GM18519 (cell line): ENCODE measurements at regions not wholly inside any gene's neighbourhood (a gene's known extent, or its start where the extent isn't known, plus 50 kb on each side); places are given as distances from the start of the nearest gene placed in this dataset.

Experiments
- ATAC-seq: cut with Tn5 transposase; IDR thresholded peaks from one replicate; pipeline ENCODE4 v1.9.1; 2021; ENCODE audit warnings: mild to moderate bottlenecking, moderate library complexity; ENCODE audit not compliant: unreplicated experiment, low FRiP score

DNA sequence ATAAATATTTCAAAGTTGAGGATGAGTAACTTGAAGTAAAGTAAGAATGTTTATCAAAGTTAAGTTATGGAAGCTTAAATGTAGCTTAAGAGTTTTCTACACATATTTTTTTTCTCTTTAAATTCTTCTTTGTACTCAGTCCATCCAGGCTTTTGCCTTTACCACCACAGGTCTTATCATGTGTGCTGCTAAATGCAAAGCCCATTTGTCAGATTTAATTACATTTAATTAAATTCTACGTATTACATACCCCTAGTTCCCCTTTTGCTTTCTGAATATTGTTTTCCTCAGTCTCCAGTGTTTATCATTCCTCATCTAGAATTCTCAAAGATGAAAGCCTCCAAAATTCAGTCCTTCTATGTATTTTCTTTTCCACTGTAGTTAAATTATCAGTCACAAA, 1841.9 kb downstream of the EFNA5 start:
- ATAC-seq: no peak

DNA sequence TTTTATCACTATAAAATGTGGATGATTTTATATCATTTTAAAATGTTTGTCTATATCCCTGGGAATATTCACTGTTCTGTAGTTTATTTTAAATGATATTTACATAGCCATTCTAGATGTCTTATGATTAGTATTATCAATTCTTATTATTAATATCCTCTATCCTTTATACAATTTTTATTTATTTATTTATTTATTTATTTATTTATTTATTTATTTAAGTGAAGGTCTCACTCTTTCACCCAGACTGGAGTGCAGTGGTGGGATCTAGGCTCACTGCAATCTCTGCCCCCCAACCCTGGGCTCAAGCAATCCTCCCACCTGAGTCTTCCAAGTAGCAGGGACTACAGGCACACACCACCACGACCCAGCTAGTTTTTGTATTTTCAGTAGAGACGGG, 1848.9 kb downstream of the EFNA5 start:
- no peak for ATAC-seq

DNA sequence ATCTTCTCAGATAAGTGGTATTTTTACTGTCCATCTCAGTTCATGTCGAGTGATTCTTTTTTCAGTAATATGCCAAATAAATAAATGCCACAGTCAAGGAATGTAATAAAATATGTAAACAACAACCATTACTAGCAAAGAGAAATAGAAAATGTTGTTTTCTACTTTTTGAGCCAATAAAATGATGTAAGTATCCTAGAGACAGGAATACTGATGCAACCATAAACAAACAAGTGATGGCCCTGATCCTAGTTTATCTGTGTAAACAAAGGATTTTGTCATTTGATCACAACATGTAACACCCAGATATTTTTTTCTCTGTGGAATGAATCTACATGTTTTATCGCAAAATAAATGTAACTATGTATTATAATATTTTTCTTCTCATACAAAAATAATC, 1852.8 kb downstream of the EFNA5 start:
- no peak for ATAC-seq

DNA sequence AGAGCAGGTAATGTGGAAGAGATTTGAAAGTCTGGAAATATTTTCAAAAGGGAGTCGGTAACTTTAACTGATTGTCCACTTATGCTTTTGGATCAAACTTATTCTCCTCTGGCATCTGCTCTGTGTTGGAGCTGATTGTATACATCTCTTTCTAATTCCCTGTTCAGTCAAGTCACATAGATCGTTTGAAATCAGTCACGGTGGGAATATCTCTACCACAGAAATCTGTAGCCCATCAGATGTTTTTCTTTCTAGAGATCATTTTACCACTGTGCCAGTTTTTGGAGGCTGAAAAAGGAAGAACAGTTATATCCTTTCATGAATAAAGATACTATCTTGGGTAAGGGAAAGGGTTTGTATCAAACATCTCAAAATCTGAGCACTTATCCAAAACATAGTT, 1853.3 kb downstream of the EFNA5 start:
- ATAC-seq: no peak

DNA sequence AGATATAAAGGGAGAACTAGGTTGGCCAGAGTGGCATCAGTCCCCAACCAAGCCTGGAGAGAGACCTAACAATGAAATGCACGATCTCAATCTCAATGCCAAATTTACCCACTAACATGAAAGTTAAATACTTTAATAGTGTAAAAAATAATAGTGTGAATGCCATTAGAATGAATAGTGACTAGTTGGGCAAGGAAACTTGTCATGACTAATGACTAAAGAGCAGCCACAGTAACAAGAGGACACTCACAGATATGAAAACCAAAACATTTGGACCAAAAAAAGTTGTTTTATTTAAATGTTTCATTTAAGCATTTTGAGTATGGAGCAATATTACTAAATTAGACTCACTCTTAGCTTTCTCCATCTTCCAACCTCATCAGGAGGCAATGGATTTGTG, 1853.8 kb downstream of the EFNA5 start:
- ATAC-seq: no peak

DNA sequence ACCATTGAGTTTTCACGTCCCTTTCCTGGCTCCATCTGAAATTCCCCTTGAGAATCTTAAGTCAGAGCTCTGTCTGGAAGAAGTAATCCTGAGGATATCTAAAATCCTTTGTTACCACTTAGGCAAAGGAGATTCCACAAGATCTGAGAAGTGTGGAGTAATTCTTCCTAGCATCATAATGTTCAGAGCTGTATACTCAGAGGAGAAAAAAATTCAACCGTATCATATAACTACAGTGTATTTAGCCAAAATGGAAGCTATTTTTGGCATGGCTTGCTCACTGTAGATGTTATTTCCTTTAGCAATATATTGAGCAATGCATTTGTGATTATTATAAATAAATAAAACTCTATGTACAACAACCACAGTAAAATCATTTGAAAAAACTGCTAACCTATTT, 1858.4 kb downstream of the EFNA5 start:
- ATAC-seq: no peak

DNA sequence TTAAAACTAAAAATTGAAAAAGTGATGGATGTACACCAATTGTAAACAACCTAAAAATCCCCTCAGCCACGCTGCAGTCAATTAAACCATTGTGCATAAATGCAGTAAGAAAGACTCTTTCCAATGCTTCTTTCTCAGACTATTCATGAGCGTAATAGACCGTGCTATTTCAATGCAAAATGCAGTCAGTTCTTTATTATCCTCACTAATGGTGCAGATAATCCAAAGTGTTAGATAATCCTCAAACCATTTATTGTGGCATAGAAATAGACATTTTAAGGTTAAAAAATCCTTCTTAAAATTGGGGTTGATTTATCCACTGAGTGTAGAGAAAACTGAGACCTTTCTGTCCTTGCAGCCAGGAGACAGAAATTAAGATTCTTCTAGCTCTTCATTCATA, 1862.8 kb downstream of the EFNA5 start:
- ATAC-seq: no peak

DNA sequence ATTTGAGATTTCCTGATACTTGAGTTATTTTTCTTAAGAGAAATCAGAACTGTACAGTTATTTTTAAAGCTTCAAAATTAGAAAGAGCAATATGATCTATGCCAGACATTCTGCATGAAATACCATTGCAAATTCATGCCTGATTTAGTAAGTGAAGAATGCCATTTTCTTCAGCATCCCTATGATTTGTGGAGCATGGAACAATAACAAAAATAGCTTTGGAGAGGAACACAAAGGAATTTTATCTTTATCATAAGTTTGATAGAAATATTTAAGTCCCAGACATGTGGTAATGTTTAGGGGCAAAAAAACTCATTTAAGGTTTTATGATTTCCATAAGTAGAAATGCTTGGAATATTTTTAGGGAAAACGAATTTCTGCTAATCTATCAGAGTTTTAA, 1863.4 kb downstream of the EFNA5 start:
- ATAC-seq: no peak

DNA sequence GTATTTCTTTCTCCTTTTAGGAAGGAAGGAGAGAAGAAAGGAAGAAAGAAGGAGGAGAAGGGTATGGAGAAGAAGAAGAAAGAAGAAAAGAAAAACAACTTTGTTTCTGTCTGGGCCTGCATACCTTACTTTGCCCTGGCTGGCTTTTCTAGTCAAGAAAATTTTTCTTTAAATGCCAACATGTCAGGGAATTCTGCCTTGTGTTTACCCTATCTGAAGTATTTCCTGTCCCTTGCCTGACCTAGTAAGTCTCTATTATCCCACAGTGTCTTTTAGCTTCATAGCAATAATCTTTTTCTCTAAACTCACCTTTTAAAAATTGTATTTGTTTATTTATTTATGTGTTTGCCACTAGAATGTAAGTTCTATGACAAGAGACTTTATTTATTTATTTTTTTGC, 1864.1 kb downstream of the EFNA5 start:
- ATAC-seq: no peak

DNA sequence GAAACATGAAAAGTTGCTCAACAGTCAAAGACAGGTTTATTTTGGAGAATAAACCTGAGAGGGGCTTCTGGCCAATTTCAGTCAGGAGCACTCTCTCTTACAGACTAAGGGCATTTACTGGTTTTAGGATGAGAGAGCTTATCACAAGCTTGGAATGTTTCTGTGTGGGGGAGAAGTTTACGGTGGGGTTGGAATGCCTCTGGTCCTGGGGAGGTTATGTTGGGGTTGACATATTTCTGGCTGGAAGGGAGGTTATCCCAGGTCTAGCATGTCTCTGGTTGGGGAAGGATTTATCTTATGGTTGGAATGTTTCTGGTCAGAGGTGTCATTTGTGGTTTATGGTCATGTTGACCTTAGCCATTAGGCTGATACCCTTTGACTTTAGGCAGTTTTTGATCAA, 1867.3 kb downstream of the EFNA5 start:
- no peak for ATAC-seq

DNA sequence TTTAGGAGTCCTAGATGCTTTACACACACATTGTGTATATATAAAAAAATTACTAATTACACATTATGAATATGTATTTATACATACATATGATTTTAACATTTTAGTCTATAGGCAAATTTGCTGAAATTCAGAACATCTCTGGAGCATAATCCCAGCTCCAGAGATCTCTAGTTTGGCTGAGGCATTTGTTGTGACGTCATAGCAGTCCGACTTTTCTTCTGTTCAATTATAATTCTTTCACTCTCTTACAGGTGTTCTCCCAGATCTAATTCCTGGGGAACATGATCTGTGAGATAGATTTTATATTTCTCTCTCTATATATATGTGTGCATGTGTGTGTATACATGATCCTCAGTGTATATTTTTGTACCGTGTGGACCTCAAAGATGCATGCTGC, 1876.2 kb downstream of the EFNA5 start:
- no peak for ATAC-seq

DNA sequence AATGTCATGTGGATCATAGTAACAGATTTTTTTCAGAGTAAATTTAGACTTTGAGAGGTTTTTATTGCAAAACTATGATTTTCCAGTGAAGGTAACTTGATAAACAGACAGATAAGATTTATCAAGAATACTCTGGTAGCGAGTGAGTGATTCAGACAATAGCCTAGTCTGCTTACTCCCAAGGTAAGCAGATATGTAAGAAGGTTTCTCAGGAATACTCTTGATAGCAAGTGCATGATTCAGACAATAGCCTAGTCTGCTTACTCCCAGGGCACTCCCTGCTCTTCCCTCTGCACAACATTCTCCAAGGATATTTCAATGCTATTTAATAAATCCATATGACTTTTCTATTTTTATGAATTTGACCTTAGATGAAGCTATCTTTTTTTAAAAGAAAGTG, 1881.5 kb downstream of the EFNA5 start:
- ATAC-seq: no peak

DNA sequence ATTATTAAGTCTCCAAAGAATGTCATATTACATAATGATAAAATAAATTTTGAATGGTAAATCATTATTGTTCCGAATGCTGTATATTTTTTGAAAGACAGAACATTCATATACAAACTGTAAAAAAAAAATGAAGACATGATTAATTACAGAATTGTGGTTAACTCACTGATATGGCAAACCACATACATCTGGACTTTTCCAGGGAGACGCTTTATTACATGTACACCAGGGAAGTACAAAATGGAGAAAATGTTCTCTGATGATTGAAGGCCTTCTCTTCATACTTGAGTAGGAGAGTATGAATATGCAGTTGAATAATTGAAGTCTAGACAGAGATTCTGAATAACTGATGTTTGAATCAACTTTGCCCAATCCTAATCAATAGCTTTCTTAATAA, 1886.9 kb downstream of the EFNA5 start:
- no peak for ATAC-seq

DNA sequence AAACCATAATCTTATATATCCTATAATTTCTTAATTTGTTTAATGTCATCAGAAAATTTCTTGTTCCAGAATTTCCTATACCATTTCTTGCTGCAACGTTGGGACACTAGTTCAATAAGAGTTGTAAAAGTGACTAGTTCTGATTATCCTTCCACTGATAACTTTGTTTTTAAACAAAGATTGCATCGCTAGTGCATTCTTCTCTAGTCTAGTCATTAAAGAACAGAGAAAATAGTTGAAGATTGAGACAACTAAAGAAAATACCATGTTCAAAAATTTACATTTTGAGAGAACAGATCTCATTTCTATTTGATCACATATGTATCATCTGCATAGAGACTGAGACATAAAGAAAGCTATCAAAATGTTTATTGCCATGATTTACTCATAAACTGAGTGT, 1888.2 kb downstream of the EFNA5 start:
- no peak for ATAC-seq

DNA sequence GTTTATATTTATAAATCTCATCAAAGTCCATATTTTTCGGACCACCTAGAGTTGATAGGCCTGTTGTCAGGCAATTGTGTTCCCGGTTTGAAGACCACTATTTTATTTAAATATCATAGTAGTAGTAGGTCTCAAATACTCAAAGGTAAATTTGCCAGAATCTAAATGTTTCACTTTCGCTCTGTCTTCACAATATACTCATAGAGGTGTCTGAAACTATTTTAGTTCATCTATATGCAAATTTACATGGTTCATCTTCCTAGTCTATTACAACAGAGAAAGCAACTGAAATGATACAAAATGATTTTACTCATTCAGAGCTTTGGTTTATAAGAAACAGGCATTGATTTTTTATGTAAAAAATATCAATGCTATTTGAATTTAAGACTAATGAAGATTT, 1897.5 kb downstream of the EFNA5 start:
- no peak for ATAC-seq

DNA sequence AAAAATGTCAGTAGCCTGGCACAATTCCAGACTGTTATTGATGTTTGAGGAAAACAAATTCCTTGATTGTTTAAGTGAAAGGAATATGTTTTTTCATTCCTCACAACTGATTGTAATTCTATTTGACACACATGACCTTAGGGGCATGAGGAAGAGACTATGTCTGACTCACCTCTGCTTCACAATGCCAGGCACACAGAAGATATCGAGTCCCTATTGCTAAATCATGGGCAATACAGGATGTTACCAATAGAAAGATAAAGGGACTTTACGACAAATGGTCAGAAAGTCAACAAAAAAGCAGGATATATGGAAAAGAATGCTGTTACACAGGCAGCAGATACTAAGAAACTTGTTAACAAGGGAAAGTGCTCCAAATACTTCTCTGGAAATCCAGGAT, 1903.5 kb downstream of the EFNA5 start:
- no peak for ATAC-seq

DNA sequence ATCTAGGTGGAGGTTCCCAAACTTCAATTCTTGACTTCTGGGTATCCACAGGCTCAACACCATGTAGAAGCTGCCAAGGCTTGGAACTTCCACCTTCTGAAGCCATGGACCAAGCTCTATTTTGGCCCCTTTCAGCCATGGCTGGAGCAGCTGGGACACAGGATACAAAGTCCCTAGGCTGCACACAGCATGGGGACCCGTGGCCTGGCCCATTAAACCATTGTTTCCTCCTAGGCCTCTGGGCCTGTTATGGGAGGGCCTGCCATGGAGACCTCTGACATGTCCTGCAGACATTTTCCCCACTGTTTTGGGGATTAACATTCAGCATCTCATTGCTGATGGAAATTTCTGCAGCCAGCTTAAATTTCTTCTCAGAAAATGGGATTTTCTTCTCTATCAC, 1908.0 kb downstream of the EFNA5 start:
- ATAC-seq: no peak

DNA sequence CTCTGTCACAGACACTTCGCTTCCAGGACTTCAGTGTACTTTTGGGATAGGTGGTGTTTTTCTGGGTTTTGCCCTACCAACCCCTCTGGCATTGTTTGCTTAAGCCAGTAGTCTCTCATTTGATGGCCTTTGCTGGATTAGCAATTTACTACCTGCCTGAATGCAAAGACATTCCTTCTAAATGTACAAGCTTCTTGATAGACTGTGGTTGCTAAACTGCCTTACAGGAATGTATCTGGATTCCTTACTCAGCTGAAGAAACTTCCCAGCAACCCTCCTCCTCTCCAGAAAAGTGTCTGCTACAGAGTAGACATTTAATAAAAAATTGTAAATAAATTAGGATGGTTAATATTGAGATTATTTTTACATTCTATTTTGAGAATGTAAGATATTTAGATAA, 1916.7 kb downstream of the EFNA5 start:
- ATAC-seq: no peak

DNA sequence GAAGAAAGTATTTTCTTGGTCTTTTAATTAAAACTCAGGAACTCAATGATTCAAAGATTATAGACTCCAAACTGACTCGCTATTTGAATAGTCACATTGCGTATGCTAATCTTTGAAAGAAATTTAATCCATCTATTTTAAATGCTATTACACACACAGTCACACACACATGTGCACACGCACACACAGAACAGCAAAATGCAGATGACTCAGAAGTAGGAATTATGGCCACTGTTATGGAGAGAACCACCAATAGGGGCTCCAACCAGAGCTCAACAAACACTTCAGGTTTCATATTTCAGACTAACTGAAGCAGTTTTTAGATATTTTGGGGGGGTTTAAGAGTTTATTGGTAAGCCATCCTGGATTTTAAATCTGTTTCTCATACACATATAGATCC, 1917.9 kb downstream of the EFNA5 start:
- ATAC-seq: no peak

DNA sequence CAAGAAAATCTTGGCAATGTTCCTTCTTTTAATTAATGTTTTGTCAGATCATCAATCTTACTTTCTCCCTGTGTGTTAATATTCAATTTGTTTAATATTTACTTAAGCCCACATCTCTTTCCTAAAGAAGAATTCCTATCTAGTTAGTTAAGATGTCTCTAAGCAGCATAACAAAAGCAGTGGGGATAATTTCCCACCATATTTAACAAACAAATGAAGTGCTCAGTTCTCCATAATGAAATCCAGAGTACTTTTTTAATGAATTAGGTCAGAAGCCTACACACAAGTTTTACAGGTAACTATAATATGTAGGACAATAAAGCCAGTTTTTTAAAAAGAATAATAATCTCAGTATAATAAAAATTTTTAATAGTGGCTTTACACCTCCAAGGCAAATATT, 1918.8 kb downstream of the EFNA5 start:
- no peak for ATAC-seq

DNA sequence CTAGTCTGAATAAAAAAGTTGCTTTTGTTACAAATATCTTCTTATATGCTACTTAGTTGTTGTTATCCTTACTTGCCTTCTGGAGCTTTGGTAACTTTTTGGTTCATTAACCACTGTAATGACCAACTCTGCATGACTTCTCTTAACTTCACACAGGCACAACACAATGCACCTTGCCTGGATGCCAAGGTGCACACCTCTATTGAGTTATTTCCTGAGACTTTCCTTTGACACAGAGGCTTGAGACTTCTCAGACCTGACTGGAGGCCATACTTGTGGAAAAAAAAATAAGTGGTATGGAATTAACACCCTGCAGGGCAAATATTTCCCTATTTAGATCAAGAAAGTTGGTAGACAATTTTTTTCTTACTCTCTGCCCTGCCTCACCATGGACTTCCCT, 1925.6 kb downstream of the EFNA5 start:
- no peak for ATAC-seq

DNA sequence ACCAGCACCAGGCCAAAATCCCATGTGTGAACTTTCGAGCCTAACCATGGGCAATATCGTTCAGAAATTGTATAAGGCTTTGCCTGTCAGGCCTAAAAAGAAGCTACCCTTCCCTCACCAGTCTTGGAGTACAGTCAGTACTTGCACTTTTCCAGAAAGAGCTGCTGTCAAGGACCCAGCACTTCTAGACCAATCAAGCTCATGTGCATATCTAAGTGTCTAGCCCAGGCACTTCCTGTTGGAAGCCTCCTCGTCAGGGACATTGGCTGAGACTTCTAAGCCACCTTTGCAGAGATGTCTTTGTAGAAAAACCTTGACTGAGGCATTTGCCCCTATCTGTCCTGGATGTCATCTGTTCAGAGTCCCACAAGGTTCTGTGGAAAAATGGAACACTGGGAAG, 1930.5 kb downstream of the EFNA5 start:
- no peak for ATAC-seq

DNA sequence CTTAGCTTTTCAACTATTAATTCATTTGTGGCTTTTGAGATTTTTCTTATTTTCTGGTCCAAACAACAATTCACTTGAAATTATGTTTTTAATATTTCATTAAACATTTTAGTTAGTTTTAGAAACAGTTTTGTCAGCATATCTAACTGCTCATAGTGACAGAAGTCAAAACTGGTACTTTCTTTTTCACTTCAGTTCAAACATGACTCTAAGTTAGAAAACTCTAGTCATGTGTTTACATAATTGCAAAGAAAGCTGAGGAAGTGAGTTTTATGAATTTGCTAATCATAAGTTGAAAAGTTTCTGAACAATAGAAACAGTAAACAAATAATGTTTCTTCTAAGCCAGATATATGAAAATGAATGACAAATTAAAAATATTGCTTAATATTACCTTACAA, 1931.0 kb downstream of the EFNA5 start:
- ATAC-seq: no peak

DNA sequence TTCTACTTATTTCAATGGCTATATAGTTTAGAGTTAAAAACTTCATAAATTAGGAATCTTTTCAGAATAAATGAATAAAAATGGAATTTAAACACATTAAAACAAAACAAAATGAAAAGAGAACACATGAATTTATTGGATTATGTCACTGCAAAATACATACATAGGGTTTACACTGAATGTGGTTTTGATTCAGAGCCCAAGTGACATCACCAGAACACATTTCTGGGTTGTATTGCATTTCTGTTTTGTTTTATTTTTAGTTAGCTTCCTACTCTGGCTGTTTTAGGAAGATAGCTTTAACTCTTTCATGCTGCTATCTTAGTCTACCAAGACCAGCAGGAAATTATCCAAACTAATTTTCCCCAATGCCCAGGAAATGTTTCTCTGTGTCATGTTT, 1935.0 kb downstream of the EFNA5 start:
- no peak for ATAC-seq
